ENCODE measurements at regions not wholly inside any gene's neighbourhood (a gene's known extent, or its start where the extent isn't known, plus 50 kb on each side); places are given as distances from the start of the nearest gene placed in this dataset.

- no peaks in the 10 kb centered on the region for H3K9me2 ChIP-seq (replicated peaks; ENCODE audit: low read length)
- peaks cover 12% of the 10 kb centered on the region for H3F3A ChIP-seq (ENCODE audit: low read length, unreplicated experiment)
- 0 out of 2 replicates have a peak overlapping the region, but pooled peaks have one; percentile 2 for H3K27ac ChIP-seq (ENCODE audit: low read length)
- DNase-seq = peak; percentile 31
- no peaks in the 10 kb centered on the region for H3K9me3 ChIP-seq (ENCODE audit: low read length)
- H3K79me2 ChIP-seq (ENCODE audit: low read length) = peaks cover 61% of the 10 kb centered on the region
- H3K9ac ChIP-seq (ENCODE audit: low read length) = no peak overlapping the region
- no peak overlapping the region for H2AFZ ChIP-seq (ENCODE audit: low read length)
- H3K27me3 ChIP-seq (ENCODE audit: low read length) = no peaks in the 10 kb centered on the region
- intact Hi-C loops (cut with micrococcal nuclease) = loop anchor here (2.0 to 10.0 kb wide), 2 partner anchors 161 to 475 kb away; no protein-coding TSS in a partner anchor
- no peak overlapping the region for H3K4me3 ChIP-seq (ENCODE audit: low read length)
- no peak for TF ChIP-seq EZH2 (IDR thresholded peaks at IDR 0.05; ENCODE audit: low read length, unreplicated experiment)
- TF ChIP-seq CTCF (conservative IDR thresholded peaks at IDR 0.05; ENCODE audit: low read depth, low read length) = peak; percentile 56
- no peak for TF ChIP-seq EZH2phosphoT487 (IDR thresholded peaks at IDR 0.05; ENCODE audit: borderline replicate concordance, low read length)
- CTCF ChIA-PET = no interaction called here
- BruUV-seq (replicated peaks) = no TSS peak
- no peak overlapping the region for H3K4me2 ChIP-seq (ENCODE audit: low read length)
- POLR2A ChIA-PET (ENCODE audit: unreplicated experiment) = no interaction called here
- no peak for ATAC-seq
- H4K20me1 ChIP-seq (ENCODE audit: low read length) = no peaks in the 10 kb centered on the region
- no peaks in the 10 kb centered on the region for H3K36me3 ChIP-seq (ENCODE audit: low read depth, low read length)
- H3K4me1 ChIP-seq (ENCODE audit: insufficient read depth, low read length) = peaks cover 77% of the 10 kb centered on the region
Observed at GRCh38 chr1:94329986-94330385, 88.2 kb upstream of the ABCD3 start.

- H3K4me3 ChIP-seq (ENCODE audit: low read length) = no peak overlapping the region
- H4K20me1 ChIP-seq (ENCODE audit: low read length) = no peaks in the 10 kb centered on the region
- no peak overlapping the region for H3K9ac ChIP-seq (ENCODE audit: low read length)
- ChIA-PET CTCF (no interaction called here), POLR2A (ENCODE audit: unreplicated experiment) (no interaction called here)
- intact Hi-C loops (cut with micrococcal nuclease) = loop anchor here (2.0 kb wide), 1 partner anchor 160 kb away; no protein-coding TSS in a partner anchor
- no TSS peak for BruUV-seq (replicated peaks)
- no peak overlapping the region for H3K4me2 ChIP-seq (ENCODE audit: low read length)
- H3F3A ChIP-seq (ENCODE audit: low read length, unreplicated experiment) = peaks cover 19% of the 10 kb centered on the region
- H3K27me3 ChIP-seq (ENCODE audit: low read length) = no peaks in the 10 kb centered on the region
- H2AFZ ChIP-seq (ENCODE audit: low read length) = no peak overlapping the region
- H3K36me3 ChIP-seq (ENCODE audit: low read depth, low read length) = no peaks in the 10 kb centered on the region
- H3K79me2 ChIP-seq (ENCODE audit: low read length) = peaks cover 58% of the 10 kb centered on the region
- no peak for DNase-seq
- TF ChIP-seq EZH2 (IDR thresholded peaks at IDR 0.05; ENCODE audit: low read length, unreplicated experiment) (no peak), EZH2phosphoT487 (IDR thresholded peaks at IDR 0.05; ENCODE audit: borderline replicate concordance, low read length) (no peak), CTCF (conservative IDR thresholded peaks at IDR 0.05; ENCODE audit: low read depth, low read length) (no peak)
- no peak for ATAC-seq
- peaks cover 77% of the 10 kb centered on the region for H3K4me1 ChIP-seq (ENCODE audit: insufficient read depth, low read length)
- no peaks in the 10 kb centered on the region for H3K9me2 ChIP-seq (replicated peaks; ENCODE audit: low read length)
- H3K27ac ChIP-seq (ENCODE audit: low read length) = peak overlapping the region; percentile 98
- no peaks in the 10 kb centered on the region for H3K9me3 ChIP-seq (ENCODE audit: low read length)
Observed at GRCh38 chr1:94329276-94329675, 88.9 kb upstream of the ABCD3 start.

- ATAC-seq (no peak), DNase-seq (peak; percentile 63)
- CTCF ChIA-PET = no interaction called here
- Histone ChIP-seq H3K9me2 (replicated peaks; ENCODE audit: low read length) (no peaks in the 10 kb centered on the region), H3K4me3 (ENCODE audit: low read length) (peak overlapping the region; percentile 26; the same call in 1 of the 2 replicates), H3K27me3 (ENCODE audit: low read length) (no peaks in the 10 kb centered on the region), H3K4me1 (ENCODE audit: insufficient read depth, low read length) (peaks cover 81% of the 10 kb centered on the region), H2AFZ (ENCODE audit: low read length) (peak overlapping the region; percentile 56), H3K9ac (ENCODE audit: low read length) (peak overlapping the region; percentile 84), H3K79me2 (ENCODE audit: low read length) (peaks cover 57% of the 10 kb centered on the region), H3K9me3 (ENCODE audit: low read length) (no peaks in the 10 kb centered on the region), H3K36me3 (ENCODE audit: low read depth, low read length) (no peaks in the 10 kb centered on the region), H3K4me2 (ENCODE audit: low read length) (peak overlapping the region; percentile 80), H3K27ac (ENCODE audit: low read length) (peak overlapping the region; percentile 98), H4K20me1 (ENCODE audit: low read length) (no peaks in the 10 kb centered on the region), H3F3A (ENCODE audit: low read length, unreplicated experiment) (peaks cover 37% of the 10 kb centered on the region)
- no peak for TF ChIP-seq EZH2 (IDR thresholded peaks at IDR 0.05; ENCODE audit: low read length, unreplicated experiment)
- TF ChIP-seq CTCF (conservative IDR thresholded peaks at IDR 0.05; ENCODE audit: low read depth, low read length) = no peak
- no peak for TF ChIP-seq EZH2phosphoT487 (IDR thresholded peaks at IDR 0.05; ENCODE audit: borderline replicate concordance, low read length)
- TSS peak; percentile 2 for BruUV-seq (replicated peaks)
- intact Hi-C loops (cut with micrococcal nuclease) = no loop called here
- POLR2A ChIA-PET (ENCODE audit: unreplicated experiment) = interaction anchor here (0.6 to 1.7 kb wide), 3 partner anchors 27 to 296 kb away, joined by 3 to 24 read pairs (median 3); no protein-coding TSS in a partner anchor
Observed at GRCh38 chr1:94327001-94327690, 89.8 kb upstream of the ARHGAP29 start.
